IMR-90 (cell line): ENCODE measurements at regions not wholly inside any gene's neighbourhood (a gene's known extent, or its start where the extent isn't known, plus 50 kb on each side); places are given as distances from the start of the nearest gene placed in this dataset.

ENCODE experiments used
- ATAC-seq: fragments of 200-7000 bp; cut with Tn5 transposase; 2 replicates; pipeline ENCODE4 v1.9.1; 2020; ENCODE audit warnings: low read depth, mild to moderate bottlenecking, moderate library complexity
- BruUV-seq: library from RNA; stranded (reverse); fragments of 400-500 nt; replicated peaks from 2 replicates; lab custom pipeline; 2021; lab: Mats Ljungman, UMichigan
- CTCF ChIA-PET: fragments of 300-600 bp; formaldehyde crosslinking; extraction: SDS; loops from one replicate; lab custom pipeline; 2021; ENCODE audit warnings: antibody characterized with exemption; lab: Yijun Ruan, JAX
- POLR2A ChIA-PET: fragments of 300-600 bp; sonication (Branson Sonifier 250); formaldehyde crosslinking; loops from one replicate; lab custom pipeline; 2022; ENCODE audit warnings: antibody characterized with exemption; ENCODE audit not compliant: unreplicated experiment; lab: Charles Lee
- DNase-seq: peaks from one replicate; pipeline ENCODE4 v3.0.0; 2013
- H2AFZ ChIP-seq: replicated peaks from 2 replicates; pipeline ENCODE3; 2013; ENCODE audit warnings: low read length, mild to moderate bottlenecking; ENCODE audit not compliant: poor library complexity
- H2AK5ac ChIP-seq: 2 replicates; pipeline ENCODE4 v1.6.1; 2013; ENCODE audit warnings: low read depth, low read length, inconsistent platforms
- H2AK9ac ChIP-seq: replicated peaks from 2 replicates; pipeline ENCODE3; 2013; ENCODE audit warnings: mild to moderate bottlenecking, low read depth, low read length, moderate library complexity; ENCODE audit not compliant: poor library complexity
- H2BK120ac ChIP-seq: 2 replicates; pipeline ENCODE4 v1.6.1; 2013; ENCODE audit warnings: low read depth, low read length, inconsistent platforms
- H2BK15ac ChIP-seq: 3 replicates; pipeline ENCODE4 v1.6.1; 2013; ENCODE audit warnings: low read depth, low read length, inconsistent platforms
- H2BK20ac ChIP-seq: 2 replicates; pipeline ENCODE4 v1.6.1; 2013; ENCODE audit warnings: low read depth, mild to moderate bottlenecking, inconsistent platforms, low read length, moderate library complexity
- H2BK5ac ChIP-seq: 2 replicates; pipeline ENCODE4 v1.6.1; 2013; ENCODE audit warnings: mild to moderate bottlenecking, low read depth, low read length, inconsistent platforms; ENCODE audit not compliant: poor library complexity, severe bottlenecking
- H3K14ac ChIP-seq: replicated peaks from 2 replicates; pipeline ENCODE4 v1.6.1; 2013; ENCODE audit warnings: low read depth, low read length, inconsistent platforms
- H3K18ac ChIP-seq: 2 replicates; pipeline ENCODE4 v1.6.1; 2013; ENCODE audit warnings: low read depth, low read length, control low read depth
- H3K23ac ChIP-seq: 2 replicates; pipeline ENCODE4 v1.6.1; 2013; ENCODE audit warnings: low read depth, low read length, inconsistent platforms
- H3K27ac ChIP-seq: 2 replicates; pipeline ENCODE4 v1.5.1; 2013; ENCODE audit warnings: mild to moderate bottlenecking, control low read depth, low read length; ENCODE audit not compliant: insufficient read depth
- H3K27me3 ChIP-seq: 2 replicates; pipeline ENCODE4 v1.6.1; 2013; ENCODE audit warnings: low read length; ENCODE audit not compliant: control insufficient read depth, insufficient read depth
- H3K36me3 ChIP-seq: 2 replicates; pipeline ENCODE4 v1.6.1; 2013; ENCODE audit warnings: low read length, mixed read lengths; ENCODE audit not compliant: control insufficient read depth, insufficient read depth
- H3K4ac ChIP-seq: 2 replicates; pipeline ENCODE4 v1.6.1; 2013; ENCODE audit warnings: low read depth, low read length, inconsistent platforms
- H3K4me1 ChIP-seq: 2 replicates; pipeline ENCODE4 v1.6.1; 2013; ENCODE audit warnings: low read length, mixed read lengths; ENCODE audit not compliant: control insufficient read depth, insufficient read depth
- H3K4me2 ChIP-seq: 2 replicates; pipeline ENCODE4 v1.6.1; 2013; ENCODE audit warnings: low read depth, mild to moderate bottlenecking, control low read depth, low read length, moderate library complexity
- H3K4me3 ChIP-seq: 2 replicates; pipeline ENCODE4 v1.5.1; 2013; ENCODE audit warnings: low read depth, mild to moderate bottlenecking, control low read depth, low read length, moderate library complexity; ENCODE audit not compliant: insufficient read depth
- H3K56ac ChIP-seq: 2 replicates; pipeline ENCODE4 v1.6.1; 2013; ENCODE audit warnings: low read length, inconsistent platforms; ENCODE audit not compliant: insufficient read depth; ENCODE audit errors: extremely low read depth
- H3K79me1 ChIP-seq, 2 experiments: 2 replicates each; pipeline ENCODE4 v1.6.1; 2013; ENCODE audit warnings: low read length in 2 of 2, inconsistent platforms in 1 of 2, low read depth in 1 of 2
- H3K9ac ChIP-seq: 2 replicates; pipeline ENCODE4 v1.6.1; 2013; ENCODE audit warnings: low read depth, low read length, control low read depth
- H3K9me1 ChIP-seq: 2 replicates; pipeline ENCODE4 v1.6.1; 2013; ENCODE audit warnings: low read length, inconsistent platforms; ENCODE audit not compliant: insufficient read depth
- H3K9me3 ChIP-seq: 2 replicates; pipeline ENCODE4 v1.6.1; 2013; ENCODE audit warnings: low read length; ENCODE audit not compliant: control insufficient read depth, insufficient read depth
- H4K20me1 ChIP-seq: 2 replicates; pipeline ENCODE4 v1.6.1; 2013; ENCODE audit warnings: low read length, inconsistent platforms; ENCODE audit not compliant: insufficient read depth
- H4K5ac ChIP-seq: 2 replicates; pipeline ENCODE4 v1.6.1; 2013; ENCODE audit warnings: mild to moderate bottlenecking, low read depth, low read length, control low read depth
- H4K8ac ChIP-seq, 2 experiments: 2 replicates each; pipeline ENCODE4 v1.6.1; 2013; ENCODE audit warnings: low read depth in 2 of 2, low read length in 2 of 2, control low read depth in 1 of 2, inconsistent platforms in 1 of 2
- H4K91ac ChIP-seq: 2 replicates; pipeline ENCODE4 v1.6.1; 2013; ENCODE audit warnings: low read depth, low read length, inconsistent platforms; ENCODE audit not compliant: insufficient read depth
- BHLHE40 ChIP-seq: fragments of 150-350 bp; IDR thresholded peaks from 2 replicates; pipeline ENCODE4 v1.6.1; 2016; ENCODE audit warnings: mild to moderate bottlenecking, low read depth, low read length
- CEBPB ChIP-seq: IDR thresholded peaks from 2 replicates; pipeline ENCODE4 v1.6.1; 2012; ENCODE audit warnings: low read depth, low read length, improper control_type of control experiment
- CHD1 ChIP-seq: IDR thresholded peaks from 2 replicates; pipeline ENCODE4 v1.6.1; 2012; ENCODE audit warnings: low read depth, low read length, improper control_type of control experiment
- CTCF ChIP-seq: conservative IDR thresholded peaks from 2 replicates; pipeline ENCODE4 v1.5.1; 2012; ENCODE audit warnings: mild to moderate bottlenecking, low read depth, low read length, improper control_type of control experiment
- MAZ ChIP-seq: IDR thresholded peaks from 2 replicates; pipeline ENCODE4 v1.6.1; 2012; ENCODE audit warnings: low read depth, mild to moderate bottlenecking, low read length, improper control_type of control experiment, moderate library complexity, borderline replicate concordance
- MXI1 ChIP-seq: IDR thresholded peaks from 2 replicates; pipeline ENCODE4 v1.6.1; 2012; ENCODE audit warnings: low read depth, mild to moderate bottlenecking, low read length, moderate library complexity, borderline replicate concordance
- NFE2L2 ChIP-seq: fragments of 150-350 bp; IDR thresholded peaks from 2 replicates; pipeline ENCODE4 v1.6.1; 2016; ENCODE audit warnings: low read depth, mild to moderate bottlenecking, low read length
- RAD21 ChIP-seq: IDR thresholded peaks from 2 replicates; pipeline ENCODE4 v1.6.1; 2012; ENCODE audit warnings: low read length, improper control_type of control experiment
- WGBS, 2 experiments: methylation state at CpG; one replicate each; pipeline versions ENCODE4 v1.1.5 to v1.1.7; 2013; ENCODE audit warnings: missing lambda C conversion rate in 2 of 2; ENCODE audit not compliant: insufficient read length in 1 of 2; ENCODE audit errors: extremely low coverage in 2 of 2; 5-methylcytosine and 5-hydroxymethylcytosine counted together
- dilution Hi-C: fragments of 300-500 bp; cut with HindIII; formaldehyde crosslinking; loops from one replicate; pipeline ENCODE4 v1.14.3; 2018; ENCODE audit warnings: low sequenced_read_pairs; ENCODE audit not compliant: unreplicated experiment
- in situ Hi-C: fragments of 300-500 bp; cut with MboI; formaldehyde crosslinking; loops from 3 replicates; pipeline ENCODE4 v1.14.3; 2019; ENCODE audit warnings: low sequenced_read_pairs, inconsistent platforms, mixed read lengths
- intact Hi-C: fragments of 100-400 bp; cut with micrococcal nuclease; formaldehyde crosslinking; loops from 2 replicates; pipeline ENCODE4 v1.10.0; 2022
- TF ChIP-seq, protein P1 (sequence below): fragments of 150-350 bp; IDR thresholded peaks from 2 replicates; pipeline ENCODE4 v1.6.1; 2016; ENCODE audit warnings: low read depth, mild to moderate bottlenecking, low read length, moderate library complexity, borderline replicate concordance

DNA sequence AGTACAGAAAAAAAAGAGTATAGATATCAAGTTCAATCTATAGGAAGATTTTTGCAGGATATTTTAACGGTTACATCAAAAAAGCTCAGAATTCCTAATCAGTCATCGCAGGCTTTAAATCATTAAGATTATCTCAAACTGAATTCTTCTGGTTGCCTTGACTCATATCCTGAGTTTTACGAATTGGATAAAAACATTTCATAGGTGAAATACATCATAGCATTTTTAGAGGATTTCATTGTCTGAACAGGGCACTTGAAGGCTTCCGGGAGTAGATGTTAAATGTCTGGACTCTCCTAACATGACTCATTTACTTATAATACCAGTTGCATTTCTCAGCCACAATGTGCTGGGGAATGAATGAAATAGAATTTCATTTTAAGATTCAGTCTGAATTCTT is 2216.6 kb upstream of the RAG2 start:
- WGBS, 2 experiments, result no CpG with 5 or more reads among the region's 4 CpGs
- Histone ChIP-seq H3K23ac (no peak overlapping the region), H3K4me1 (no peaks in the 10 kb centered on the region), H3K56ac (no peak overlapping the region), H2AFZ (no peak overlapping the region), H3K79me1 (no peaks in the 10 kb centered on the region), H4K91ac (no peak overlapping the region), H3K4me2 (no peak overlapping the region), H2BK120ac (no peak overlapping the region), H4K8ac (no peak overlapping the region), H2BK20ac (no peak overlapping the region), H2BK5ac (no peak overlapping the region), H2AK5ac (no peak overlapping the region), H3K27ac (no peak overlapping the region), H3K9me3 (peaks cover 6% of the 10 kb centered on the region; the same call in 1 of the 2 replicates), H4K5ac (no peak overlapping the region), H3K14ac (no peak overlapping the region), H3K36me3 (no peaks in the 10 kb centered on the region), H3K27me3 (no peaks in the 10 kb centered on the region), H3K18ac (no peak overlapping the region), H3K9ac (no peak overlapping the region), H3K4me3 (no peak overlapping the region), H3K9me1 (no peaks in the 10 kb centered on the region), H2BK15ac (no peak overlapping the region), H2AK9ac (no peak overlapping the region), H3K4ac (no peak overlapping the region), H4K20me1 (no peaks in the 10 kb centered on the region)
- in situ Hi-C loops, result no loop called here
- ChIA-PET CTCF (no interaction called here), POLR2A (no interaction called here)
- no TSS peak for BruUV-seq
- dilution Hi-C loops, result no loop called here
- no peak for ATAC-seq
- peak; percentile 58 for DNase-seq
- intact Hi-C loops, result no loop called here
- no peak for TF ChIP-seq BHLHE40
- TF ChIP-seq NFE2L2, result no peak
- TF ChIP-seq CTCF, result no peak
- TF ChIP-seq CHD1, result no peak
- TF ChIP-seq RAD21, result no peak
- TF ChIP-seq, protein P1, sequence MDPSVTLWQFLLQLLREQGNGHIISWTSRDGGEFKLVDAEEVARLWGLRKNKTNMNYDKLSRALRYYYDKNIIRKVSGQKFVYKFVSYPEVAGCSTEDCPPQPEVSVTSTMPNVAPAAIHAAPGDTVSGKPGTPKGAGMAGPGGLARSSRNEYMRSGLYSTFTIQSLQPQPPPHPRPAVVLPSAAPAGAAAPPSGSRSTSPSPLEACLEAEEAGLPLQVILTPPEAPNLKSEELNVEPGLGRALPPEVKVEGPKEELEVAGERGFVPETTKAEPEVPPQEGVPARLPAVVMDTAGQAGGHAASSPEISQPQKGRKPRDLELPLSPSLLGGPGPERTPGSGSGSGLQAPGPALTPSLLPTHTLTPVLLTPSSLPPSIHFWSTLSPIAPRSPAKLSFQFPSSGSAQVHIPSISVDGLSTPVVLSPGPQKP, result no peak
- TF ChIP-seq MXI1, result no peak
- TF ChIP-seq MAZ, result no peak
- TF ChIP-seq CEBPB, result no peak
